ENCODE measurements at regions not wholly inside any gene's neighbourhood (a gene's known extent, or its start where the extent isn't known, plus 50 kb on each side); places are given as distances from the start of the nearest gene placed in this dataset.

DNA sequence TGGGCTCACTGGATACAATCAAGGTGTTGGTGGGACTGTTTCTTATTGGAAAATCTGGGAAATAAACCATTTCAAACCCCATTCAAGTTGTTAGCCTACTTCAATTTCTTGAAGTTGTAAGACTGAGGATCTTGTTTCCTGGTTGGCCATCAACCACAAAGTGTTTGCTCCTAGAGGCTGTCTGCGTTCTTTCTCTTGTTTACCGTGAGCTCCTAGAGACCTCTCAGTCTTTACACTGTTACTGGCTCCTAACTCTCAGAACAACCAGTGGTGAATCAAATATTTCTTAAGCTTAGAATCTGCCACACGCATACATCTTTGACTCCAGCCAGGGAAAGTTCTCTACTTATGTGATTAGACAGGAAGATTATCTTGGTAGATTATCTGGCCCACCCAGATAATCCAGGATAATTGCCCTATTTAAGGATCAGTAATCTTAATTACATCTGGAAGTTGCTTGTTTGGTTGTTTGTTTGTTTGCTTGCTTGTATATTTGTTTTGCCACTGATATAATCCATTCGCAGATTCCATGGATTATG lies 798.7 kb downstream of the IPMK start:
- Histone ChIP-seq H2BK5ac (ENCODE audit: low read depth, low read length, poor library complexity) (no peak overlapping the region), H3K27me3 (ENCODE audit: insufficient read depth, low read length) (no peaks in the 10 kb centered on the region)
- no CpG with 5 or more reads among the region's 4 CpGs for WGBS (ENCODE audit: extremely low coverage, insufficient coverage, insufficient read length)

DNA sequence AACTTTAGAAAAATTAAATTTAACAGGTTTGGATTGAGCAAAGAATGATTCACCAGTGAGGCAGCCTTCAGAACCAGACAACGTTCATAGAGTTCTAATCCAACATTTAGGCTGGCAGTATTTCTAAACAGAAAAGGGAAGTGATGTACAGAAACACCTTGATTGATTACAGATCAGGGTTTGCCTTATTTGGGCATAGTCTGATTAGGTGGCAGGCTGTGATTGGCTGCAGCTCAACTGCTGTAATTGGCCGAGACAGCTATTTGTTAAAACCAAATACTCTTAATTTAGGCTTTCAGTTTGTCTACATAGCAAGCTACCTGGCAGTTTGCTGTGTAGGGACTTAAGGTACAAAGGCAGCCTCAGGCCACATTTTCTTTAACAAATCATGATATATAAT lies 802.5 kb downstream of the IPMK start:
- no peak overlapping the region for H3K4me3 ChIP-seq (ENCODE audit: low read depth, low read length)
- no peak overlapping the region for H4K12ac ChIP-seq (ENCODE audit: low read depth, low read length)
- no peak overlapping the region for H2BK5ac ChIP-seq (ENCODE audit: low read depth, low read length, poor library complexity)
- no peak overlapping the region for H2AFZ ChIP-seq (ENCODE audit: insufficient read depth, low read length, poor library complexity)
- H3K79me1 ChIP-seq (ENCODE audit: low read length): no peaks in the 10 kb centered on the region
- no peaks in the 10 kb centered on the region for H3K27me3 ChIP-seq (ENCODE audit: insufficient read depth, low read length)
- no peaks in the 10 kb centered on the region for H3K9me3 ChIP-seq (ENCODE audit: insufficient read depth, low read depth, low read length)
- no peak overlapping the region for H3K18ac ChIP-seq (ENCODE audit: low read length)
- no peak for DNase-seq
- H2AK5ac ChIP-seq (ENCODE audit: low read length): no peak overlapping the region
- no peak overlapping the region for H3K23ac ChIP-seq (ENCODE audit: low read length)
- H3K4me2 ChIP-seq (ENCODE audit: low read length): no peak overlapping the region
- H4K91ac ChIP-seq (ENCODE audit: low read depth, low read length): no peak overlapping the region
- no peak overlapping the region for H2BK120ac ChIP-seq (ENCODE audit: insufficient read depth, low read length, poor library complexity)
- H4K8ac ChIP-seq (ENCODE audit: low read depth, low read length): no peak overlapping the region
- H3K27ac ChIP-seq (ENCODE audit: low read depth, low read length): no peak overlapping the region
- no peaks in the 10 kb centered on the region for H3K4me1 ChIP-seq (ENCODE audit: control insufficient read depth in 1 of 2, insufficient read depth in 2 of 2, low read length in 2 of 2)
- no peaks in the 10 kb centered on the region for H3K36me3 ChIP-seq (ENCODE audit: control insufficient read depth in 1 of 2, insufficient read depth in 2 of 2, low read length in 2 of 2)
- no peak overlapping the region for H3K14ac ChIP-seq (ENCODE audit: low read length)
- no peak overlapping the region for H2BK12ac ChIP-seq (ENCODE audit: low read length)
- no peak overlapping the region for H3K9ac ChIP-seq (ENCODE audit: low read length)
- H3K4ac ChIP-seq (ENCODE audit: low read depth, low read length): no peak overlapping the region
- WGBS (ENCODE audit: extremely low coverage, insufficient coverage, insufficient read length): no CpG with 5 or more reads among the region's 2 CpGs
- H3K79me2 ChIP-seq (ENCODE audit: control insufficient read depth, insufficient read depth, low read length, poor library complexity): no peaks in the 10 kb centered on the region

More for the DNA sequence above, 798.7 kb downstream of the IPMK start:
- no peak overlapping the region for H3K4me3 ChIP-seq (ENCODE audit: low read depth, low read length)
- no peak overlapping the region for H2AK5ac ChIP-seq (ENCODE audit: low read length)
- no peak overlapping the region for H4K8ac ChIP-seq (ENCODE audit: low read depth, low read length)
- no peak overlapping the region for H3K23ac ChIP-seq (ENCODE audit: low read length)
- H3K4ac ChIP-seq (ENCODE audit: low read depth, low read length): no peak overlapping the region
- no peak overlapping the region for H2BK120ac ChIP-seq (ENCODE audit: insufficient read depth, low read length, poor library complexity)
- no peak overlapping the region for H2BK12ac ChIP-seq (ENCODE audit: low read length)
- no peaks in the 10 kb centered on the region for H3K79me1 ChIP-seq (ENCODE audit: low read length)
- H3K9ac ChIP-seq (ENCODE audit: low read length): no peak overlapping the region
- H3K18ac ChIP-seq (ENCODE audit: low read length): no peak overlapping the region
- no peak for DNase-seq
- H3K79me2 ChIP-seq (ENCODE audit: control insufficient read depth, insufficient read depth, low read length, poor library complexity): no peaks in the 10 kb centered on the region
- H3K4me1 ChIP-seq (ENCODE audit: control insufficient read depth in 1 of 2, insufficient read depth in 2 of 2, low read length in 2 of 2): no peaks in the 10 kb centered on the region
- H3K9me3 ChIP-seq (ENCODE audit: insufficient read depth, low read depth, low read length): no peaks in the 10 kb centered on the region
- no peak overlapping the region for H2AFZ ChIP-seq (ENCODE audit: insufficient read depth, low read length, poor library complexity)
- no peak overlapping the region for H4K91ac ChIP-seq (ENCODE audit: low read depth, low read length)
- no peak overlapping the region for H3K14ac ChIP-seq (ENCODE audit: low read length)
- no peaks in the 10 kb centered on the region for H3K36me3 ChIP-seq (ENCODE audit: control insufficient read depth in 1 of 2, insufficient read depth in 2 of 2, low read length in 2 of 2)
- no peak overlapping the region for H4K12ac ChIP-seq (ENCODE audit: low read depth, low read length)
- H3K4me2 ChIP-seq (ENCODE audit: low read length): no peak overlapping the region
- no peak overlapping the region for H3K27ac ChIP-seq (ENCODE audit: low read depth, low read length)

DNA sequence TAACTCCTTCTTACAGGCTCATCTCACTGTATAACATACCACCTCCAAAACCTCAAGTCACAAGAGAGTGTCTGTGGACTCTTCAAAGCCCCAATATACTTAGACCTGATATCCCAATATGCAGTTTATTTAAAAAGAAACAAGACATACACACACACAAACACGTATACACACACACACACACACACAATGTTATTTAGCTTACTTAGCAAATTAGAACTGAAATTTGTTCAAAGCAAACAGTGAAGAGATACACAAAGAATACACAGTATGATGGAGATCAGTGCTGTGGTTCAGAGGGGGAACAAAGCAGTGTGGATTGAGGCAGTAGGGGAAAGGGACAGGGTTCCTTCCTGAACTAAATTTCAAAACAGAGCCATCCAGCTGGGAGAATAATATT lies 807.2 kb downstream of the IPMK start:
- H3K79me2 ChIP-seq (ENCODE audit: control insufficient read depth, insufficient read depth, low read length, poor library complexity): no peaks in the 10 kb centered on the region
- H3K9me3 ChIP-seq (ENCODE audit: insufficient read depth, low read depth, low read length): no peaks in the 10 kb centered on the region
- no peak overlapping the region for H3K18ac ChIP-seq (ENCODE audit: low read length)
- no peaks in the 10 kb centered on the region for H3K36me3 ChIP-seq (ENCODE audit: control insufficient read depth in 1 of 2, insufficient read depth in 2 of 2, low read length in 2 of 2)
- no peak overlapping the region for H4K8ac ChIP-seq (ENCODE audit: low read depth, low read length)
- H3K4me2 ChIP-seq (ENCODE audit: low read length): no peak overlapping the region
- no peak overlapping the region for H3K4me3 ChIP-seq (ENCODE audit: low read depth, low read length)
- no peak overlapping the region for H3K14ac ChIP-seq (ENCODE audit: low read length)
- H3K27me3 ChIP-seq (ENCODE audit: insufficient read depth, low read length): no peaks in the 10 kb centered on the region
- no peak overlapping the region for H3K27ac ChIP-seq (ENCODE audit: low read depth, low read length)
- H4K91ac ChIP-seq (ENCODE audit: low read depth, low read length): no peak overlapping the region
- no peak overlapping the region for H2BK12ac ChIP-seq (ENCODE audit: low read length)
- H2BK5ac ChIP-seq (ENCODE audit: low read depth, low read length, poor library complexity): no peak overlapping the region
- H3K79me1 ChIP-seq (ENCODE audit: low read length): no peaks in the 10 kb centered on the region
- H3K9ac ChIP-seq (ENCODE audit: low read length): no peak overlapping the region
- H2AK5ac ChIP-seq (ENCODE audit: low read length): no peak overlapping the region
- H2BK120ac ChIP-seq (ENCODE audit: insufficient read depth, low read length, poor library complexity): no peak overlapping the region
- no peak for DNase-seq
- no peaks in the 10 kb centered on the region for H3K4me1 ChIP-seq (ENCODE audit: control insufficient read depth in 1 of 2, insufficient read depth in 2 of 2, low read length in 2 of 2)
- no peak overlapping the region for H2AFZ ChIP-seq (ENCODE audit: insufficient read depth, low read length, poor library complexity)
- H3K4ac ChIP-seq (ENCODE audit: low read depth, low read length): no peak overlapping the region
- no CpG with 5 or more reads among the region's 1 CpG for WGBS (ENCODE audit: extremely low coverage, insufficient coverage, insufficient read length)
- H4K12ac ChIP-seq (ENCODE audit: low read depth, low read length): no peak overlapping the region
- H3K23ac ChIP-seq (ENCODE audit: low read length): no peak overlapping the region

GRCh38 chr10:57457972-57458512 lies 809.7 kb downstream of the IPMK start:
- no peak overlapping the region for H3K23ac ChIP-seq (ENCODE audit: low read length)
- no peak overlapping the region for H4K8ac ChIP-seq (ENCODE audit: low read depth, low read length)
- no peak overlapping the region for H3K14ac ChIP-seq (ENCODE audit: low read length)
- no peak overlapping the region for H2BK120ac ChIP-seq (ENCODE audit: insufficient read depth, low read length, poor library complexity)
- H2BK5ac ChIP-seq (ENCODE audit: low read depth, low read length, poor library complexity): no peak overlapping the region
- no peak overlapping the region for H4K91ac ChIP-seq (ENCODE audit: low read depth, low read length)
- no CpG with 5 or more reads among the region's 3 CpGs for WGBS (ENCODE audit: extremely low coverage, insufficient coverage, insufficient read length)
- no peak overlapping the region for H3K4ac ChIP-seq (ENCODE audit: low read depth, low read length)
- DNase-seq: no peak
- H3K4me1 ChIP-seq (ENCODE audit: control insufficient read depth in 1 of 2, insufficient read depth in 2 of 2, low read length in 2 of 2): no peaks in the 10 kb centered on the region
- H3K79me2 ChIP-seq (ENCODE audit: control insufficient read depth, insufficient read depth, low read length, poor library complexity): no peaks in the 10 kb centered on the region
- no peak overlapping the region for H3K18ac ChIP-seq (ENCODE audit: low read length)
- no peak overlapping the region for H4K12ac ChIP-seq (ENCODE audit: low read depth, low read length)
- no peaks in the 10 kb centered on the region for H3K79me1 ChIP-seq (ENCODE audit: low read length)
- H3K36me3 ChIP-seq (ENCODE audit: control insufficient read depth in 1 of 2, insufficient read depth in 2 of 2, low read length in 2 of 2): no peaks in the 10 kb centered on the region
- H3K4me2 ChIP-seq (ENCODE audit: low read length): no peak overlapping the region
- H2BK12ac ChIP-seq (ENCODE audit: low read length): no peak overlapping the region
- no peak overlapping the region for H3K27ac ChIP-seq (ENCODE audit: low read depth, low read length)
- no peak overlapping the region for H3K4me3 ChIP-seq (ENCODE audit: low read depth, low read length)
- H2AFZ ChIP-seq (ENCODE audit: insufficient read depth, low read length, poor library complexity): no peak overlapping the region
- no peaks in the 10 kb centered on the region for H3K27me3 ChIP-seq (ENCODE audit: insufficient read depth, low read length)
- H2AK5ac ChIP-seq (ENCODE audit: low read length): no peak overlapping the region
- H3K9me3 ChIP-seq (ENCODE audit: insufficient read depth, low read depth, low read length): no peaks in the 10 kb centered on the region
- no peak overlapping the region for H3K9ac ChIP-seq (ENCODE audit: low read length)

Data from trophoblast cell (in vitro differentiated cells and primary cell).